Choroid plexus epithelial cell (primary cell): ENCODE measurements at regions not wholly inside any gene's neighbourhood (a gene's known extent, or its start where the extent isn't known, plus 50 kb on each side); places are given as distances from the start of the nearest gene placed in this dataset.

ENCODE experiments used
- DNase-seq: peaks from one replicate; pipeline ENCODE4 v3.0.0-alpha.2; 2010; ENCODE audit warnings: low read depth
- H3K4me3 ChIP-seq: 2 replicates; pipeline ENCODE4 v1.5.1; 2011; ENCODE audit warnings: low read depth, mild to moderate bottlenecking, control low read depth, low read length, moderate library complexity
- TF ChIP-seq, protein P1 (sequence below): conservative IDR thresholded peaks from 2 replicates; pipeline ENCODE4 v1.5.1; 2011; ENCODE audit warnings: low read depth, mild to moderate bottlenecking, control low read depth, inconsistent platforms, low read length, moderate library complexity

DNA sequence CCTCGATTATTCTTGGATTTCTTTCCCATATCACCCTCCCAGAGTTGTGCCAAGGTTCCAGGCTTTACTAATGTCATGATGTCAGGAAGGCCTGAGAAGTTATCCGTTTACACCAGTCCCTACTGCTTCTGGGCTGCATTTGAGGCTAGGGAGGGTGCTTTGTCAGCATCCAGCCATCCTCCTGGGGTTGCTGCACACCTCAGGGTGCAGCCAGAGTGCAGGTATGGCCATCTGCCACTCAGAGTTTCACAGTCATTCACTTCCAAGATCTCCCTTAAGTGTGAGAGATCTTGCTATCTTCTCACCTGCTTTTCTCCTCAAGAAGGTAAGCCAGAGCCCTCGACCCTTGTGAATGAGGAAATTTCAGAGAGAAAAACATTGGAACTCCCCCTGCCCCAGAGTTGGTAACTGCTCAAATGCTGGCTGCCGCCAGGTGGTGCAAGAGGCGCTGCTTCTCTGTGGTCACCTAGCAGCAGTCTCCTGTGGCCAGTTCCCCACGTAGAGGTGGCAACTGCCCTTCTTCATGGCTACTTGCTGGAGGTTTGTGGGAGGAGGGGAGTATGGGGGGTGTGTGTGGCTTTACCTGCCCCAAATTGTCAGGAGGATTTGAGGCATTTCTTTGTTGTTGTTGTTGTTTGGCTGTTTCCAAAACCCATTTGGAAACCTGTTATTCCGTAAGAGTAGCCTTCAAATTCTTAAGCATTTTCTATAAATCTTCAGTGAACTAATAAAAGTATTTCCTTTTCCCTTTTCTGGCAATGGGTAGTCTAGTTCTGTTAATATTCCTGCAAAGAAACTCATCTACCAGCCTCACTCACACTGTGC, 259.6 kb upstream of the DMRT1 start:
- H3K4me3 ChIP-seq = no peak overlapping the region
- TF ChIP-seq, protein P1, sequence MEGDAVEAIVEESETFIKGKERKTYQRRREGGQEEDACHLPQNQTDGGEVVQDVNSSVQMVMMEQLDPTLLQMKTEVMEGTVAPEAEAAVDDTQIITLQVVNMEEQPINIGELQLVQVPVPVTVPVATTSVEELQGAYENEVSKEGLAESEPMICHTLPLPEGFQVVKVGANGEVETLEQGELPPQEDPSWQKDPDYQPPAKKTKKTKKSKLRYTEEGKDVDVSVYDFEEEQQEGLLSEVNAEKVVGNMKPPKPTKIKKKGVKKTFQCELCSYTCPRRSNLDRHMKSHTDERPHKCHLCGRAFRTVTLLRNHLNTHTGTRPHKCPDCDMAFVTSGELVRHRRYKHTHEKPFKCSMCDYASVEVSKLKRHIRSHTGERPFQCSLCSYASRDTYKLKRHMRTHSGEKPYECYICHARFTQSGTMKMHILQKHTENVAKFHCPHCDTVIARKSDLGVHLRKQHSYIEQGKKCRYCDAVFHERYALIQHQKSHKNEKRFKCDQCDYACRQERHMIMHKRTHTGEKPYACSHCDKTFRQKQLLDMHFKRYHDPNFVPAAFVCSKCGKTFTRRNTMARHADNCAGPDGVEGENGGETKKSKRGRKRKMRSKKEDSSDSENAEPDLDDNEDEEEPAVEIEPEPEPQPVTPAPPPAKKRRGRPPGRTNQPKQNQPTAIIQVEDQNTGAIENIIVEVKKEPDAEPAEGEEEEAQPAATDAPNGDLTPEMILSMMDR = peak; percentile 48
- peak; percentile 4 for DNase-seq

DNA sequence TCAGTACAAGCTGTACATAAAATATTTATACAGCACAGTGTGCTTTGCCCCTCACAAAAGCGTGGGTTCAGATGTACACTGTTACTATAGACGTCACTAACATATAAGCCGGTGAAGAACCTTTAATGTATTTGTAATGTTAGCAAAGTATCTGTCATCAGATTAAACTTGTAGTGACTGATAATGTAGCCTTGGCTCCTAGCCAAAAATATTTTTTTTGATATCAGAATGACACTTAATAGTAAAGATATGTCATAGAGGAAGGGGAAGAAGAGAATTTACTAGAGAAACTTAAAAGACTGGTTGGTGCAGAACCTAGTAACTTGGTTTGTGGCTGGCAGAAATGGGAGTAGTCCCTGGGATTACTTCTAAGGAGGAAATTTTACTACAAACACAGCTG, 258.7 kb upstream of the DMRT1 start:
- TF ChIP-seq, protein P1 = no peak
- no peak overlapping the region for H3K4me3 ChIP-seq
- no peak for DNase-seq

DNA sequence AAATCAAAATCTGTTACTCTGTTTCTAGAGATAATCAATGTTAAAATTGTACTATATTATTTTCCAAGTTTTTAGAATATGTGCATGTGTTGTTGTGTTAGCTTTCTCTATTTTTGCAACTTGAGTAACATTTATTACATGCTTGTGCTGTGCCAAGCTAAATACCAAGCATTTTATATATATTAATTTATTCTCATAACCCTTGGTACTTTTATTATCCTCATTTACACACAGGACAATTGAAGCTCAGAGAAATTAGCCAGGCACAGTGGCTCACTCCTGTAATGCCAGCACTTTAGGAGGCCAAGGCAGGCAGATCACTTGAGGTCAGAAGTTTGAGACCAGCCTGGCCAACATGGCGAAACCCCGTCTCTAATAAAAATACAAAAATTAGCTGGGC, 254.0 kb upstream of the DMRT1 start:
- DNase-seq = no peak
- TF ChIP-seq, protein P1 = no peak
- no peak overlapping the region for H3K4me3 ChIP-seq

DNA sequence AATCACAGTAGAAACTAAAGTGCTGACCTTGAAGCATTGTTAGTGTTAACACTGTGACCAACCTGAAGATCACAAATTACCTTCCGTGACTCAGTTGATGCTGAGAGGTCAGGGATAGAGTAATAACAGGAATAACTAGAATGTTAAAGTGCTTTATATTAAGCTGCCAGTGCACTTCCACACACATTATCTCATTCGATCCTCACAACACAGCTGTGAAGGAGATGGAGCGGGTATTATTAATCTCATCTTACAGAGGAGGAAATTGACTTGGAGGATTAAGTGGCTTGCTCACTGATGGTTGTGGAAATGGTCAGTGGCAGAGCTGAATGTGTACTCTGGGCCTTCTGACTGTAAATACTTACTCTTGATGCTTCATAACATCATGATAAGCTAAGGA, 252.5 kb upstream of the DMRT1 start:
- TF ChIP-seq, protein P1 = no peak
- no peak overlapping the region for H3K4me3 ChIP-seq
- DNase-seq = no peak

DNA sequence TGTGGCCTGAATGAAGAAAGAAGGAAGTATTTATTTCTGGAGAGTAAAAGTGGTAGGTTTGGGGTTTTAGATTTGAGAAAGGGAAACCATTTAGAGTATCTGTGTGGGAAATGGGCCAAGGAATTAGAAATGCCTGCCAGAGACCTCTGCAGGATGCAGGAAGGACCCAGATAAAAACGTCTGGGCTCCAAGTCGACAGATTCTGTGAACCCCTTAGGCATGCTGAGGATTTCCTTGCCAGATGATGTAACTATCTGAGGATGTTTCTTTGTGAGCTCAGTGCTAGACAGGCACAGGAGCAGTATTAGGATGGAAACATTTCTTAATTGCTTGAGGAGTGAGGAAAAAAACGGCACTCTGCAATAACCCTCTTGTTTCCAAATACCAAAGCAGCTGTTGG, 251.8 kb upstream of the DMRT1 start:
- H3K4me3 ChIP-seq = no peak overlapping the region
- DNase-seq = peak; percentile 67
- TF ChIP-seq, protein P1 = no peak

DNA sequence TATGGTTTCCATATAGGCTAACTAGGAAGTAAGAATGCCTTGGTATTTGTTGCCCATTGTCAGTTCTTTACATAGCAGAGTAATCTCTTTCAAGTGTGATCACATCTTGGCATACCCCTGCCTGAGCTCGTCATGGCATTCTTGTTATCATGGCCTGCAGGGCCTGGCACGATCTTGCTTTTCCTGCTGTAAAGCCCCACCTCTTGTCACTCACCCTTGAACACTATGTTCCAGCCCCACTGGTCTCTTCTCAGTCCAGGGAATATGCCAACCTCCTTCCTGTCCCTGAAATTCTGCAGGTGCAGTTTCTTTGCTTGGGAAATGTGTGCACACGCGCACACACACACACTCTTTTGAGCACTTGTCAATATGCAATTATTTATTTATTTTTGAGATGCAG, 250.2 kb upstream of the DMRT1 start:
- H3K4me3 ChIP-seq = no peak overlapping the region
- no peak for DNase-seq
- TF ChIP-seq, protein P1 = no peak

DNA sequence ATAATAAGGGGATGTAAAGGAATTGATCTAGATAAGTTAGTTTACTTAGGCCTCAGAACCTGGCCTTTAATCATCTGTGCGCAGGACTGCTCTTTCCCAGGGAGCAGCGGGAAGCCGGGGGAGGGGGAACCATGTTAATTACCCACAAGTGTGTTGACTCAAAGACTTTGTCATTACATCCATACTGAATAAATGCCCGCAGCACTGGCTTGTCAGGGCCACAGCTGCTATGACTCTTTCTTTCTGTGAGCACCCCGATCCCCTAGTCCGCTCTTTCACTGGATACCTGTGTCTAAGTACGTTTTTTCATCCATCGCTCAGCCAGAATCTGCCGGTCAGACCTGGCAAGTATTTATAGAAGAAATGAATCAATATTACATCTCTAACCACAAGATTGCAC, 249.3 kb upstream of the DMRT1 start:
- H3K4me3 ChIP-seq = no peak overlapping the region
- DNase-seq = no peak
- TF ChIP-seq, protein P1 = no peak
